Kidney epithelial cell (primary cell): ENCODE measurements at regions not wholly inside any gene's neighbourhood (a gene's known extent, or its start where the extent isn't known, plus 50 kb on each side); places are given as distances from the start of the nearest gene placed in this dataset.

ENCODE experiments used
- DNase-seq: peaks from one replicate; pipeline ENCODE4 v3.0.0-alpha.2; 2010; ENCODE audit warnings: low read depth
- H3K27me3 ChIP-seq: 2 replicates; pipeline ENCODE4 v1.6.0; 2011; ENCODE audit warnings: low read length; ENCODE audit not compliant: control insufficient read depth, insufficient read depth
- H3K36me3 ChIP-seq: 2 replicates; pipeline ENCODE4 v1.5.1; 2011; ENCODE audit warnings: low read length; ENCODE audit not compliant: control insufficient read depth, insufficient read depth
- H3K4me3 ChIP-seq: 2 replicates; pipeline ENCODE4 v1.5.1; 2011; ENCODE audit warnings: low read depth, mild to moderate bottlenecking, control low read depth, low read length
- TF ChIP-seq, protein P1 (sequence below): IDR thresholded peaks from 2 replicates; pipeline ENCODE4 v1.5.1; 2011; ENCODE audit warnings: mild to moderate bottlenecking, moderate library complexity, low read length, control low read depth, inconsistent platforms; ENCODE audit not compliant: insufficient read depth, poor library complexity, severe bottlenecking

DNA sequence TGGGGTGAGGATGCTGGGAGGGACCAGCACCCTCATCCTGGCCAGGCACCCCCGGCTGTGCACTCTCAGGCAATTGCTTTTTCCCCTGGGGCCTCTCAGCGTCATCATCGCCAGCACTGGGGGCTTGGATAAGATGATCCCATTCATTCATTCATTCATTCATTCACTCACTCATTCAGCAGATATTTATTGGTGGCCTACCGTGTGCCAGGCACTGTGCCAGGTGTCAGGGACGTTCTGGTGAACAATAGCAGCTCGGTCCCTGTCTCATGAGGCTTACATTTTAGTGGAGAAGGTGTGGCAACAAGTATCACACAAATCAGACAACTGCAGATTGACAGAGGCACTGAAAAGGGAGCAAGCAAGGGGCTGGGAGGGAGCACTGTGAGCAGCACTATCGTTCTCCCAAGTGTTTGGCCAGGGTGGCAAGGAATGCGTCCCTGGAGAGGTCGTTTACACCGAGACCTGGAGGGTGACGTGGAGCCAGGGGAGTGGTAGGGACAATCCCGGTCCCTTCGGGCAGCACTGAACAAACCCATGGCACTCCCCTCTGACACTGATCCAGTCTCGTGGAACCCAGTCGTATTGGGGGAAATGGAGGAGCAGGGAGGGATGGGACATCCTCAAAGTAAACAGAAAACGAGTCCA, 124.1 kb downstream of the PAPOLA start:
- Histone ChIP-seq H3K4me3 (no peak overlapping the region), H3K27me3 (peaks cover 3% of the 10 kb centered on the region), H3K36me3 (no peaks in the 10 kb centered on the region)
- DNase-seq: no peak
- TF ChIP-seq, protein P1, sequence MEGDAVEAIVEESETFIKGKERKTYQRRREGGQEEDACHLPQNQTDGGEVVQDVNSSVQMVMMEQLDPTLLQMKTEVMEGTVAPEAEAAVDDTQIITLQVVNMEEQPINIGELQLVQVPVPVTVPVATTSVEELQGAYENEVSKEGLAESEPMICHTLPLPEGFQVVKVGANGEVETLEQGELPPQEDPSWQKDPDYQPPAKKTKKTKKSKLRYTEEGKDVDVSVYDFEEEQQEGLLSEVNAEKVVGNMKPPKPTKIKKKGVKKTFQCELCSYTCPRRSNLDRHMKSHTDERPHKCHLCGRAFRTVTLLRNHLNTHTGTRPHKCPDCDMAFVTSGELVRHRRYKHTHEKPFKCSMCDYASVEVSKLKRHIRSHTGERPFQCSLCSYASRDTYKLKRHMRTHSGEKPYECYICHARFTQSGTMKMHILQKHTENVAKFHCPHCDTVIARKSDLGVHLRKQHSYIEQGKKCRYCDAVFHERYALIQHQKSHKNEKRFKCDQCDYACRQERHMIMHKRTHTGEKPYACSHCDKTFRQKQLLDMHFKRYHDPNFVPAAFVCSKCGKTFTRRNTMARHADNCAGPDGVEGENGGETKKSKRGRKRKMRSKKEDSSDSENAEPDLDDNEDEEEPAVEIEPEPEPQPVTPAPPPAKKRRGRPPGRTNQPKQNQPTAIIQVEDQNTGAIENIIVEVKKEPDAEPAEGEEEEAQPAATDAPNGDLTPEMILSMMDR: no peak

DNA sequence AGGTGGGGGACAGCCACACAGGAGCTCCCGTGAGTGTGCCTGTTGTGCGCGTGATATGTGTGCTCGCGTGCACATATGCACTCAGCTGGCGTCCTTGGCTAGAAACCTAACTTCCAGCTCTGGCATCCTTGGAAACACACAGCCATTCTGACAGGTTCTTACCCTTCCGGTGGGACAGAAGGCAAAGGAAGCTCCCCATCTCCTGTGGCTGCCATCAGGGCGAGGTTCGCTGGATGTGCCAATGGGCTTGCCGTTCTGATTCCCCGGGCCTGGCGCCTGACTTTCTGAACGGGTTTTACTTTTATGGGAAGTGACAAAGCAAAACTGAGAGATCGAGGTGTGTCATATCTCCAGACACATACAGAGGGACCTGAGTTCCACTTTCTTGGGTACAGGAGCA, 124.7 kb downstream of the PAPOLA start:
- Histone ChIP-seq H3K4me3 (no peak overlapping the region), H3K36me3 (no peaks in the 10 kb centered on the region), H3K27me3 (peaks cover 3% of the 10 kb centered on the region)
- no peak for DNase-seq
- TF ChIP-seq, protein P1: no peak

DNA sequence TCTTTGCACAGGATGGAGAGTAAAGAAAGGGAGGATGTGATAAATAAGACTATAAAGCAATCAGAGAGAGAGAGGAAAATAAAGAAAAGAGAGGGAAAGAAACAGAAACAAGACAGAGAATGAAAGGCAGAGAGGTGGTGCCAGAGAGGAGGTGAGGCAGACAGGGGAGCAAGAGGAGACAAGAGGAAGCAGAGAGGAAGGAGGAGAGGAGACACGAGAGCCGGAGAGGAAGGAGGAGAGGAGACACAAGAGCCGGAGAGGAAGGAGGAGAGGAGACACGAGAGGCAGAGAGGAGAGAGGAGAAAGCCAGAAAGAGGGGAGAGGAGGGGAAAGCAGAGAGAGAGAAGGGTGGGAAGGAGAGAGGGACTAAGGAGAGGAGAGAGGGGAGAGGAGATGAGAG, 125.2 kb downstream of the PAPOLA start:
- Histone ChIP-seq H3K4me3 (no peak overlapping the region), H3K27me3 (peaks cover 3% of the 10 kb centered on the region), H3K36me3 (no peaks in the 10 kb centered on the region)
- TF ChIP-seq, protein P1: no peak
- DNase-seq: no peak

DNA sequence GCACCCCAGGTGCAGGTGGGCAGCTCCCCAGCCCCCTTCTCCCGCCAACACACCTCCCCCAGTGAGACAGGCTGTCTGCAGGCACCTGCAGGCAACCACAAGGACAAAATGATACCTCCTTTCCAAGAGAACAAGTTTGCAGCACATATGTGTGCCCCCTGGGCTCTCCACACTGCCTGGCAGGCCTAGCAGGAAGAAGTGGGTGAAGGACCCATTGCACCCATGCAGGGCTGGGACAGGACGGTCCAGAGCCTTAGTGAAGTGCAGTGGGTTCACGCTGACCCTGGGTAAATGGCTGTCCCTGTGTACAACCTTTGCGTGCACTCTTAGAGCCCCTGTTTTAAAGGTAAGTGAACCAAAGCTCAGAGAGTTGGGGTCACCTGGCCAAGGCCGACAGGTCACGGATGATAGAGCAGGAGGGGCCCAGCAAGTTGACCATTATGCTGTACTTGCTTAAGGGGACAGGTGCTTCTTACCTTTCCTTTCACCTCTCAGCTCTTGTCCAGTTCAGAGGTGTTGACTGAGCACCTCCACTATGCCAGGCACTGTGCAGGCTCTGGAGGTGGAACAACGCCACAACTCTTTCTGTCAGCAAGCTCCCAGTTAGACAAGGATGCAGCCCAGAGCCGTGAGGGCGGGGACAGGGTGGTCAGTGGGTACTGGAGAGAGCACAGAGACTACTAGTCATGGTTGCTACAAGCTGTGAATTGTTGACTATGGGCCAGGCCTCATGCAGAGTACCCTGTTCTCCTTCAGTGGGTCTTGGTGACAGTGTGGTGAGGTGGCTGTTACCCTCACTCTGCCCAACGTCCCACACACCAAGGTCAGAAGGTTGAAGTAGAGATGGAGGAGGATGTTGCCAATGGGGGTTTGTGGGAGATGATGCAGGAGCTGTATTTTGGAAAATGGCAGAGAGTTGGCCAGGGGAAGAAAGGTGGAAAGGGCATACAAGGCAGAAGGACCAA, 125.9 kb downstream of the PAPOLA start:
- Histone ChIP-seq H3K36me3 (no peaks in the 10 kb centered on the region), H3K27me3 (peaks cover 3% of the 10 kb centered on the region), H3K4me3 (no peak overlapping the region)
- no peak for DNase-seq
- TF ChIP-seq, protein P1: no peak

DNA sequence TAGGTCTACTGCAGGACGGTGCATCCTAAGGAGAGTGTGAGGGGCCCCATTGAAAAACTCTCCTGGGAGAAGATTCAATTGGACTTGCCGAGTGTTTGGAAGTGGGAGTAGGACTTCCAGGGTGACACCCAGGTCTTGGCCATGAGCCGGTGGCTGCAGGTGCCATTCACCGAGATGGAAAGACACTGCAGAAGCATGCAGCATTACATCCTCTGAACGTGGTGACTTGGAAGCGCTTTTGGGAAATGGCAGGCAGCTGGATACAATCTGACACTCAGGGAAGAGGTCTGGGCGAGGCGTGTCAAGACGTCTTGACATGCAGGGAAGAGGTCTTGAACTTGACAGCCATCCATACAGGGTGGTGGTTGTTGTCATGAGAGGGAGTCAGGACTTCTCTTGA, 126.9 kb downstream of the PAPOLA start:
- TF ChIP-seq, protein P1: no peak
- no peak for DNase-seq
- Histone ChIP-seq H3K4me3 (no peak overlapping the region), H3K27me3 (peaks cover 3% of the 10 kb centered on the region), H3K36me3 (no peaks in the 10 kb centered on the region)
